PC-3 (cell line): ENCODE measurements at regions not wholly inside any gene's neighbourhood (a gene's known extent, or its start where the extent isn't known, plus 50 kb on each side); places are given as distances from the start of the nearest gene placed in this dataset.

Experiments used
- ATAC-seq: fragments of 200-7000 bp; cut with Tn5 transposase; 2 replicates; pipeline ENCODE4 v1.9.1; 2020; ENCODE audit warnings: mild to moderate bottlenecking, moderate library complexity
- BruUV-seq: library from RNA; stranded (reverse); fragments of 400-500 nt; replicated peaks from 2 replicates; lab custom pipeline; 2021; lab: Mats Ljungman, UMichigan
- CTCF ChIA-PET: fragments of 300-600 bp; sonication (Branson Sonifier 250); formaldehyde crosslinking; loops from one replicate; lab custom pipeline; 2022; ENCODE audit warnings: antibody characterized with exemption; lab: Charles Lee
- POLR2A ChIA-PET: fragments of 300-600 bp; sonication (Branson Sonifier 250); formaldehyde crosslinking; loops from one replicate; lab custom pipeline; 2022; ENCODE audit warnings: antibody characterized with exemption; ENCODE audit not compliant: unreplicated experiment; lab: Charles Lee
- DNase-seq: peaks from one replicate; pipeline ENCODE4 v3.0.0-alpha.2; 2015
- H2AFZ ChIP-seq: fragments of 300-600 bp; sonication (generic); 2 replicates; pipeline ENCODE4 v1.6.0; 2016; ENCODE audit warnings: antibody characterized with exemption, low read length
- H3F3A ChIP-seq: fragments of 300-600 bp; sonication (generic); one replicate; pipeline ENCODE4 v1.6.0; 2017; ENCODE audit warnings: antibody characterized with exemption, low read length, control low read depth, mild to moderate bottlenecking; ENCODE audit not compliant: unreplicated experiment
- H3K27ac ChIP-seq: fragments of 300-600 bp; sonication (generic); 2 replicates; pipeline ENCODE4 v1.5.1; 2016; ENCODE audit warnings: mild to moderate bottlenecking, low read length
- H3K27me3 ChIP-seq: fragments of 300-600 bp; sonication (generic); 2 replicates; pipeline ENCODE4 v1.6.1; 2016; ENCODE audit warnings: low read length, mixed read lengths
- H3K36me3 ChIP-seq: fragments of 300-600 bp; sonication (generic); 2 replicates; pipeline ENCODE4 v1.6.1; 2016; ENCODE audit warnings: low read depth, mixed run types, low read length, mixed read lengths
- H3K4me1 ChIP-seq: fragments of 300-600 bp; sonication (generic); 2 replicates; pipeline ENCODE4 v1.5.1; 2016; ENCODE audit warnings: low read length; ENCODE audit not compliant: insufficient read depth
- H3K4me2 ChIP-seq: fragments of 300-600 bp; sonication (generic); 2 replicates; pipeline ENCODE4 v1.6.0; 2016; ENCODE audit warnings: low read length
- H3K4me3 ChIP-seq: fragments of 300-600 bp; sonication (generic); 2 replicates; pipeline ENCODE4 v1.5.1; 2016; ENCODE audit warnings: mild to moderate bottlenecking, low read length, mixed read lengths
- H3K79me2 ChIP-seq: fragments of 300-600 bp; sonication (generic); 2 replicates; pipeline ENCODE4 v1.6.1; 2017; ENCODE audit warnings: low read length, mixed read lengths
- H3K9ac ChIP-seq: fragments of 300-600 bp; sonication (generic); 2 replicates; pipeline ENCODE4 v1.6.0; 2016; ENCODE audit warnings: mild to moderate bottlenecking, low read length
- H3K9me2 ChIP-seq: fragments of 300-600 bp; sonication (generic); replicated peaks from 2 replicates; pipeline ENCODE4 v1.6.1; 2016; ENCODE audit warnings: mixed run types, low read length, mixed read lengths
- H3K9me3 ChIP-seq: fragments of 300-600 bp; sonication (generic); 2 replicates; pipeline ENCODE4 v1.6.1; 2016; ENCODE audit warnings: low read length, mixed read lengths
- H4K20me1 ChIP-seq: fragments of 300-600 bp; sonication (generic); 2 replicates; pipeline ENCODE4 v1.6.1; 2016; ENCODE audit warnings: low read length, mixed read lengths
- CTCF ChIP-seq: fragments of 300-600 bp; sonication (generic); conservative IDR thresholded peaks from 2 replicates; pipeline ENCODE4 v1.5.1; 2017; ENCODE audit warnings: antibody characterized with exemption, low read depth, mild to moderate bottlenecking, low read length
- EZH2 ChIP-seq: fragments of 300-600 bp; sonication (generic); IDR thresholded peaks from one replicate; pipeline ENCODE4 v1.6.1; 2017; ENCODE audit warnings: antibody characterized with exemption, mild to moderate bottlenecking, low read length; ENCODE audit not compliant: unreplicated experiment
- EZH2phosphoT487 ChIP-seq: fragments of 300-600 bp; sonication (generic); IDR thresholded peaks from 2 replicates; pipeline ENCODE4 v1.6.1; 2018; ENCODE audit warnings: mild to moderate bottlenecking, antibody characterized with exemption, low read length, borderline replicate concordance
- intact Hi-C: fragments of 100-400 bp; cut with micrococcal nuclease; formaldehyde crosslinking; loops from 2 replicates; pipeline ENCODE4 v1.9.0; 2023

- Histone ChIP-seq H3K9me2 (no peaks in the 10 kb centered on the region), H3K4me1 (peaks cover 6% of the 10 kb centered on the region; the same call in 1 of the 2 replicates), H3K27me3 (no peaks in the 10 kb centered on the region), H3K27ac (no peak overlapping the region), H4K20me1 (no peaks in the 10 kb centered on the region), H3K9ac (no peak overlapping the region), H2AFZ (no peak overlapping the region), H3K4me3 (no peak overlapping the region), H3K9me3 (no peaks in the 10 kb centered on the region), H3K36me3 (no peaks in the 10 kb centered on the region), H3F3A (no peaks in the 10 kb centered on the region), H3K79me2 (no peaks in the 10 kb centered on the region), H3K4me2 (no peak overlapping the region)
- ChIA-PET POLR2A (interaction anchor here (0.7 kb wide), 1 partner anchor 389 kb away, joined by 3 read pairs; no protein-coding TSS in a partner anchor), CTCF (no interaction called here)
- intact Hi-C loops: no loop called here
- ATAC-seq: no peak
- DNase-seq: no peak
- no TSS peak for BruUV-seq
- TF ChIP-seq EZH2: no peak
- no peak for TF ChIP-seq EZH2phosphoT487
- no peak for TF ChIP-seq CTCF
Measured at GRCh38 chr5:38692346-38692745, 135.9 kb upstream of the LIFR start.

GRCh38 chr5:38692781-38693527, 136.5 kb upstream of the LIFR start:
- H3K4me1 ChIP-seq: peaks cover 6% of the 10 kb centered on the region; the same call in 1 of the 2 replicates

More at GRCh38 chr5:38692781-38693527, 136.5 kb upstream of the LIFR start:
- no TSS peak for BruUV-seq
- no peaks in the 10 kb centered on the region for H3K9me3 ChIP-seq
- ChIA-PET POLR2A (interaction anchor here (0.7 kb wide), 1 partner anchor 389 kb away, joined by 3 read pairs; no protein-coding TSS in a partner anchor), CTCF (no interaction called here)
- ATAC-seq: peak; percentile 87
- no peak overlapping the region for H3K9ac ChIP-seq
- H3K9me2 ChIP-seq: no peaks in the 10 kb centered on the region
- DNase-seq: peak; percentile 27
- no peaks in the 10 kb centered on the region for H3K79me2 ChIP-seq
- no peaks in the 10 kb centered on the region for H4K20me1 ChIP-seq
- H2AFZ ChIP-seq: no peak overlapping the region
- H3K27ac ChIP-seq: no peak overlapping the region
- no peaks in the 10 kb centered on the region for H3K27me3 ChIP-seq
- no peak overlapping the region for H3K4me2 ChIP-seq
- H3K36me3 ChIP-seq: no peaks in the 10 kb centered on the region
- intact Hi-C loops: no loop called here
- no peaks in the 10 kb centered on the region for H3F3A ChIP-seq
- no peak overlapping the region for H3K4me3 ChIP-seq
- no peak for TF ChIP-seq EZH2phosphoT487
- TF ChIP-seq CTCF: no peak
- no peak for TF ChIP-seq EZH2
